Cerebellar cortex (tissue), 1 donor: ENCODE measurements at regions not wholly inside any gene's neighbourhood (a gene's known extent, or its start where the extent isn't known, plus 50 kb on each side); places are given as distances from the start of the nearest gene placed in this dataset.

Source experiments
- DNase-seq: peaks from one replicate; pipeline ENCODE4 v3.0.0-alpha.2; 2015; ENCODE audit warnings: low spot score

GRCh38 chr9:2987679-2988078, 143.8 kb upstream of the PUM3 start:
- DNase-seq = no peak

- DNase-seq = no peak
Observed at GRCh38 chr9:2985343-2985742, 141.4 kb upstream of the PUM3 start.

GRCh38 chr9:2984491-2984890, 140.6 kb upstream of the PUM3 start:
- DNase-seq = no peak

GRCh38 chr9:2979957-2980610, 136.2 kb upstream of the PUM3 start:
- DNase-seq = no peak

GRCh38 chr9:2972475-2972874, 128.6 kb upstream of the PUM3 start:
- no peak for DNase-seq

- no peak for DNase-seq
Observed at GRCh38 chr9:2970864-2971263, 127.0 kb upstream of the PUM3 start.

GRCh38 chr9:2967766-2968165, 123.9 kb upstream of the PUM3 start:
- no peak for DNase-seq

GRCh38 chr9:2966565-2967300, 122.8 kb upstream of the PUM3 start:
- DNase-seq = no peak

- no peak for DNase-seq
Observed at GRCh38 chr9:2964470-2964869, 120.6 kb upstream of the PUM3 start.

GRCh38 chr9:2963307-2963706, 119.4 kb upstream of the PUM3 start:
- DNase-seq = no peak

GRCh38 chr9:2962471-2963172, 118.7 kb upstream of the PUM3 start:
- no peak for DNase-seq

GRCh38 chr9:2958219-2958618, 114.3 kb upstream of the PUM3 start:
- no peak for DNase-seq

- DNase-seq = peak; percentile 76
Observed at GRCh38 chr9:2957656-2958200, 113.8 kb upstream of the PUM3 start.

GRCh38 chr9:2955575-2955974, 111.7 kb upstream of the PUM3 start:
- DNase-seq = peak; percentile 24

- no peak for DNase-seq
Observed at GRCh38 chr9:2939368-2939767, 95.5 kb upstream of the PUM3 start.

GRCh38 chr9:2936221-2936620, 92.3 kb upstream of the PUM3 start:
- DNase-seq = no peak

- DNase-seq = no peak
Observed at GRCh38 chr9:2934883-2935282, 91.0 kb upstream of the PUM3 start.

- DNase-seq = no peak
Observed at GRCh38 chr9:2934241-2934650, 90.4 kb upstream of the PUM3 start.

GRCh38 chr9:2933165-2934095, 89.5 kb upstream of the PUM3 start:
- DNase-seq = no peak

- DNase-seq = peak; percentile 51
Observed at GRCh38 chr9:2928411-2928810, 84.5 kb upstream of the PUM3 start.

- DNase-seq = no peak
Observed at GRCh38 chr9:2925016-2925415, 81.1 kb upstream of the PUM3 start.

- DNase-seq = no peak
Observed at GRCh38 chr9:2924380-2924768, 80.5 kb upstream of the PUM3 start.
